ENCODE measurements at regions not wholly inside any gene's neighbourhood (a gene's known extent, or its start where the extent isn't known, plus 50 kb on each side); places are given as distances from the start of the nearest gene placed in this dataset.

DNA sequence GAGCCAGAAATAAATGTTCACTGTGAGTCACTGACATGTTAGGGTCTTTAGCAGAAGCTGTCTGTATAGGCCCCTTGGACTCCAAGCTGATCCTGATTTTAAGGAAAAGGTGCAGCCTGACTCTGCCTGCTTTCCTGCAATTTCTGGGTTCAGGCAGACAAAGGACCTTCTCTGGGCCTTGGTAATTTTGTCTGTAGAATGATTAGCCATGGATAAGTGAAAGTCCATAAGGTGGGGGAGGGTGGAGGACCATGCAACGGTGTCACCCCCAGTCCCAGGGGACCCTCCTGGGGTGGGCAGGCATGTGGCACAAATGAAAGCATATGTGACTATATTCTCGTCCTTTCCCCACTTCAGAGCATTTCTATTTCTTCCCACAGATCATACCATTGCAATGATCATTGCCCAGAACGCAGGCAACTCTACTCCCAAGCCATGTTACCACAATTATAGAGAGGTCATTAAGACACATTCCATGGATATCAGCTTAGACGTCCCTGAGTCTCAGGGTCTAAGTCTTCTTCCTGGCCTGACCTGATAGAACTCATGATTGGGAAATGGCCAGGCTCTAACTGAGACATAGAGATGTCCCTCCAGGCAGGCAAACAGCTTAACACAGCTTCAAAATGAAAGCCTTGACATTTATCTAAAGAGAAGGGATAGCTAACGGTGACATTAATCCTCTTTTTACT, 157.9 kb upstream of the ALDH1B1 start:
- no peak for TF ChIP-seq POLR2AphosphoS5 (IDR thresholded peaks at IDR 0.05; ENCODE audit: low read depth, low read length)
- no peak for TF ChIP-seq POLR2A (IDR thresholded peaks at IDR 0.05; ENCODE audit: low read depth, low read length)
- TF ChIP-seq TAF1 (IDR thresholded peaks at IDR 0.05; ENCODE audit: borderline replicate concordance, low read depth, low read length) = no peak
